IMR-90 (cell line): ENCODE measurements at regions not wholly inside any gene's neighbourhood (a gene's known extent, or its start where the extent isn't known, plus 50 kb on each side); places are given as distances from the start of the nearest gene placed in this dataset.

Experiments used
- ATAC-seq: fragments of 200-7000 bp; cut with Tn5 transposase; 2 replicates; pipeline ENCODE4 v1.9.1; 2020; ENCODE audit warnings: low read depth, mild to moderate bottlenecking, moderate library complexity
- BruUV-seq: library from RNA; stranded (reverse); fragments of 400-500 nt; replicated peaks from 2 replicates; lab custom pipeline; 2021; lab: Mats Ljungman, UMichigan
- CTCF ChIA-PET: fragments of 300-600 bp; formaldehyde crosslinking; extraction: SDS; loops from one replicate; lab custom pipeline; 2021; ENCODE audit warnings: antibody characterized with exemption; lab: Yijun Ruan, JAX
- POLR2A ChIA-PET: fragments of 300-600 bp; sonication (Branson Sonifier 250); formaldehyde crosslinking; loops from one replicate; lab custom pipeline; 2022; ENCODE audit warnings: antibody characterized with exemption; ENCODE audit not compliant: unreplicated experiment; lab: Charles Lee
- DNase-seq: peaks from one replicate; pipeline ENCODE4 v3.0.0; 2013
- H2AFZ ChIP-seq: replicated peaks from 2 replicates; pipeline ENCODE3; 2013; ENCODE audit warnings: low read length, mild to moderate bottlenecking; ENCODE audit not compliant: poor library complexity
- H2AK5ac ChIP-seq: 2 replicates; pipeline ENCODE4 v1.6.1; 2013; ENCODE audit warnings: low read depth, low read length, inconsistent platforms
- H2AK9ac ChIP-seq: replicated peaks from 2 replicates; pipeline ENCODE3; 2013; ENCODE audit warnings: mild to moderate bottlenecking, low read depth, low read length, moderate library complexity; ENCODE audit not compliant: poor library complexity
- H2BK120ac ChIP-seq: 2 replicates; pipeline ENCODE4 v1.6.1; 2013; ENCODE audit warnings: low read depth, low read length, inconsistent platforms
- H2BK15ac ChIP-seq: 3 replicates; pipeline ENCODE4 v1.6.1; 2013; ENCODE audit warnings: low read depth, low read length, inconsistent platforms
- H2BK20ac ChIP-seq: 2 replicates; pipeline ENCODE4 v1.6.1; 2013; ENCODE audit warnings: low read depth, mild to moderate bottlenecking, inconsistent platforms, low read length, moderate library complexity
- H2BK5ac ChIP-seq: 2 replicates; pipeline ENCODE4 v1.6.1; 2013; ENCODE audit warnings: mild to moderate bottlenecking, low read depth, low read length, inconsistent platforms; ENCODE audit not compliant: poor library complexity, severe bottlenecking
- H3K14ac ChIP-seq: replicated peaks from 2 replicates; pipeline ENCODE4 v1.6.1; 2013; ENCODE audit warnings: low read depth, low read length, inconsistent platforms
- H3K18ac ChIP-seq: 2 replicates; pipeline ENCODE4 v1.6.1; 2013; ENCODE audit warnings: low read depth, low read length, control low read depth
- H3K23ac ChIP-seq: 2 replicates; pipeline ENCODE4 v1.6.1; 2013; ENCODE audit warnings: low read depth, low read length, inconsistent platforms
- H3K27ac ChIP-seq: 2 replicates; pipeline ENCODE4 v1.5.1; 2013; ENCODE audit warnings: mild to moderate bottlenecking, control low read depth, low read length; ENCODE audit not compliant: insufficient read depth
- H3K27me3 ChIP-seq: 2 replicates; pipeline ENCODE4 v1.6.1; 2013; ENCODE audit warnings: low read length; ENCODE audit not compliant: control insufficient read depth, insufficient read depth
- H3K36me3 ChIP-seq: 2 replicates; pipeline ENCODE4 v1.6.1; 2013; ENCODE audit warnings: low read length, mixed read lengths; ENCODE audit not compliant: control insufficient read depth, insufficient read depth
- H3K4ac ChIP-seq: 2 replicates; pipeline ENCODE4 v1.6.1; 2013; ENCODE audit warnings: low read depth, low read length, inconsistent platforms
- H3K4me1 ChIP-seq: 2 replicates; pipeline ENCODE4 v1.6.1; 2013; ENCODE audit warnings: low read length, mixed read lengths; ENCODE audit not compliant: control insufficient read depth, insufficient read depth
- H3K4me2 ChIP-seq: 2 replicates; pipeline ENCODE4 v1.6.1; 2013; ENCODE audit warnings: low read depth, mild to moderate bottlenecking, control low read depth, low read length, moderate library complexity
- H3K4me3 ChIP-seq: 2 replicates; pipeline ENCODE4 v1.5.1; 2013; ENCODE audit warnings: low read depth, mild to moderate bottlenecking, control low read depth, low read length, moderate library complexity; ENCODE audit not compliant: insufficient read depth
- H3K56ac ChIP-seq: 2 replicates; pipeline ENCODE4 v1.6.1; 2013; ENCODE audit warnings: low read length, inconsistent platforms; ENCODE audit not compliant: insufficient read depth; ENCODE audit errors: extremely low read depth
- H3K79me1 ChIP-seq, 2 experiments: 2 replicates each; pipeline ENCODE4 v1.6.1; 2013; ENCODE audit warnings: low read length in 2 of 2, inconsistent platforms in 1 of 2, low read depth in 1 of 2
- H3K9ac ChIP-seq: 2 replicates; pipeline ENCODE4 v1.6.1; 2013; ENCODE audit warnings: low read depth, low read length, control low read depth
- H3K9me1 ChIP-seq: 2 replicates; pipeline ENCODE4 v1.6.1; 2013; ENCODE audit warnings: low read length, inconsistent platforms; ENCODE audit not compliant: insufficient read depth
- H3K9me3 ChIP-seq: 2 replicates; pipeline ENCODE4 v1.6.1; 2013; ENCODE audit warnings: low read length; ENCODE audit not compliant: control insufficient read depth, insufficient read depth
- H4K20me1 ChIP-seq: 2 replicates; pipeline ENCODE4 v1.6.1; 2013; ENCODE audit warnings: low read length, inconsistent platforms; ENCODE audit not compliant: insufficient read depth
- H4K5ac ChIP-seq: 2 replicates; pipeline ENCODE4 v1.6.1; 2013; ENCODE audit warnings: mild to moderate bottlenecking, low read depth, low read length, control low read depth
- H4K8ac ChIP-seq, 2 experiments: 2 replicates each; pipeline ENCODE4 v1.6.1; 2013; ENCODE audit warnings: low read depth in 2 of 2, low read length in 2 of 2, control low read depth in 1 of 2, inconsistent platforms in 1 of 2
- H4K91ac ChIP-seq: 2 replicates; pipeline ENCODE4 v1.6.1; 2013; ENCODE audit warnings: low read depth, low read length, inconsistent platforms; ENCODE audit not compliant: insufficient read depth
- CEBPB ChIP-seq: IDR thresholded peaks from 2 replicates; pipeline ENCODE4 v1.6.1; 2012; ENCODE audit warnings: low read depth, low read length, improper control_type of control experiment
- CHD1 ChIP-seq: IDR thresholded peaks from 2 replicates; pipeline ENCODE4 v1.6.1; 2012; ENCODE audit warnings: low read depth, low read length, improper control_type of control experiment
- MAFK ChIP-seq: IDR thresholded peaks from 2 replicates; pipeline ENCODE4 v1.6.1; 2012; ENCODE audit warnings: low read depth, low read length, improper control_type of control experiment
- MAZ ChIP-seq: IDR thresholded peaks from 2 replicates; pipeline ENCODE4 v1.6.1; 2012; ENCODE audit warnings: low read depth, mild to moderate bottlenecking, low read length, improper control_type of control experiment, moderate library complexity, borderline replicate concordance
- NFE2L2 ChIP-seq: fragments of 150-350 bp; IDR thresholded peaks from 2 replicates; pipeline ENCODE4 v1.6.1; 2016; ENCODE audit warnings: low read depth, mild to moderate bottlenecking, low read length
- POLR2A ChIP-seq: IDR thresholded peaks from 2 replicates; pipeline ENCODE4 v1.6.1; 2012; ENCODE audit warnings: mild to moderate bottlenecking, low read depth, low read length
- RCOR1 ChIP-seq: IDR thresholded peaks from 2 replicates; pipeline ENCODE4 v1.6.1; 2012; ENCODE audit warnings: mild to moderate bottlenecking, low read length, improper control_type of control experiment; ENCODE audit not compliant: insufficient replicate concordance
- WGBS, 2 experiments: methylation state at CpG; one replicate each; pipeline versions ENCODE4 v1.1.5 to v1.1.7; 2013; ENCODE audit warnings: missing lambda C conversion rate in 2 of 2; ENCODE audit not compliant: insufficient read length in 1 of 2; ENCODE audit errors: extremely low coverage in 2 of 2; 5-methylcytosine and 5-hydroxymethylcytosine counted together
- dilution Hi-C: fragments of 300-500 bp; cut with HindIII; formaldehyde crosslinking; loops from one replicate; pipeline ENCODE4 v1.14.3; 2018; ENCODE audit warnings: low sequenced_read_pairs; ENCODE audit not compliant: unreplicated experiment
- in situ Hi-C: fragments of 300-500 bp; cut with MboI; formaldehyde crosslinking; loops from 3 replicates; pipeline ENCODE4 v1.14.3; 2019; ENCODE audit warnings: low sequenced_read_pairs, inconsistent platforms, mixed read lengths
- intact Hi-C: fragments of 100-400 bp; cut with micrococcal nuclease; formaldehyde crosslinking; loops from 2 replicates; pipeline ENCODE4 v1.10.0; 2022
- TF ChIP-seq, protein P1 (sequence below): fragments of 150-350 bp; IDR thresholded peaks from 2 replicates; pipeline ENCODE4 v1.6.1; 2017; ENCODE audit warnings: mild to moderate bottlenecking, antibody characterized with exemption, low read length, low read depth
- TF ChIP-seq, protein P2 (sequence below): conservative IDR thresholded peaks from 2 replicates; pipeline ENCODE4 v1.5.1; 2012; ENCODE audit warnings: mild to moderate bottlenecking, low read depth, low read length, improper control_type of control experiment

DNA sequence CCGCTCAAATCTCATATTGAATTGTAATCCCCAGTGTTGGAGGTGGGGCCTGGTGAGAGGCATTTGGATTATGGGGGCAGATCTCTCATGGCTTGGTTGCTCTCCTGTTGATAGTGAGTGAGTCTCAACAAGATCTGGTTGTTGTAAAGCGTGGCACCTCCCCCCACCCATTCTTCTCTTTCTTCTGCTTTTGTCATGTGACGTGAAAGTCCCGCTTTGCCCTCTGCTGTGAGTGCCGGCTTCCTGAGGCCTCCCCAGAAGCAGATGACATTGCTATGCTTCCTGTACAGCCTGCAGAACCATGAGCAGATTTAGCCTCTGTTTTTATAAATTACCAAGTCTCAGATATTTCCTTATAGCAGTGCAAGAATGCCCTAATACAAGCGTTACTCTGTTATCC, 673.8 kb downstream of the ADCYAP1 start:
- no peak overlapping the region for H2AK5ac ChIP-seq
- in situ Hi-C loops, result loop anchor here (25.0 kb wide), 1 partner anchor 959 kb away; no protein-coding TSS in a partner anchor

More for the DNA sequence above, 673.8 kb downstream of the ADCYAP1 start:
- H3K36me3 ChIP-seq, result no peaks in the 10 kb centered on the region
- H2BK20ac ChIP-seq, result no peak overlapping the region
- H3K9ac ChIP-seq, result no peak overlapping the region
- TF ChIP-seq CEBPB, result no peak
- TF ChIP-seq, protein P1, sequence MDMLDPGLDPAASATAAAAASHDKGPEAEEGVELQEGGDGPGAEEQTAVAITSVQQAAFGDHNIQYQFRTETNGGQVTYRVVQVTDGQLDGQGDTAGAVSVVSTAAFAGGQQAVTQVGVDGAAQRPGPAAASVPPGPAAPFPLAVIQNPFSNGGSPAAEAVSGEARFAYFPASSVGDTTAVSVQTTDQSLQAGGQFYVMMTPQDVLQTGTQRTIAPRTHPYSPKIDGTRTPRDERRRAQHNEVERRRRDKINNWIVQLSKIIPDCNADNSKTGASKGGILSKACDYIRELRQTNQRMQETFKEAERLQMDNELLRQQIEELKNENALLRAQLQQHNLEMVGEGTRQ, result no peak
- TF ChIP-seq RCOR1, result no peak
- TF ChIP-seq, protein P2, sequence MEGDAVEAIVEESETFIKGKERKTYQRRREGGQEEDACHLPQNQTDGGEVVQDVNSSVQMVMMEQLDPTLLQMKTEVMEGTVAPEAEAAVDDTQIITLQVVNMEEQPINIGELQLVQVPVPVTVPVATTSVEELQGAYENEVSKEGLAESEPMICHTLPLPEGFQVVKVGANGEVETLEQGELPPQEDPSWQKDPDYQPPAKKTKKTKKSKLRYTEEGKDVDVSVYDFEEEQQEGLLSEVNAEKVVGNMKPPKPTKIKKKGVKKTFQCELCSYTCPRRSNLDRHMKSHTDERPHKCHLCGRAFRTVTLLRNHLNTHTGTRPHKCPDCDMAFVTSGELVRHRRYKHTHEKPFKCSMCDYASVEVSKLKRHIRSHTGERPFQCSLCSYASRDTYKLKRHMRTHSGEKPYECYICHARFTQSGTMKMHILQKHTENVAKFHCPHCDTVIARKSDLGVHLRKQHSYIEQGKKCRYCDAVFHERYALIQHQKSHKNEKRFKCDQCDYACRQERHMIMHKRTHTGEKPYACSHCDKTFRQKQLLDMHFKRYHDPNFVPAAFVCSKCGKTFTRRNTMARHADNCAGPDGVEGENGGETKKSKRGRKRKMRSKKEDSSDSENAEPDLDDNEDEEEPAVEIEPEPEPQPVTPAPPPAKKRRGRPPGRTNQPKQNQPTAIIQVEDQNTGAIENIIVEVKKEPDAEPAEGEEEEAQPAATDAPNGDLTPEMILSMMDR, result no peak
- no peak for TF ChIP-seq MAFK
- no peak for TF ChIP-seq POLR2A
- TF ChIP-seq MAZ, result no peak
- no peak for TF ChIP-seq NFE2L2
- TF ChIP-seq CHD1, result no peak
- no peak overlapping the region for H4K91ac ChIP-seq
- H2BK15ac ChIP-seq, result no peak overlapping the region
- H2AFZ ChIP-seq, result no peak overlapping the region
- H3K4ac ChIP-seq, result no peak overlapping the region
- H3K9me1 ChIP-seq, result no peaks in the 10 kb centered on the region
- intact Hi-C loops (no loop called here), dilution Hi-C loops (no loop called here)
- H2BK5ac ChIP-seq, result no peak overlapping the region
- H3K9me3 ChIP-seq, result peaks cover 2% of the 10 kb centered on the region; the same call in 1 of the 2 replicates
- no peak overlapping the region for H4K8ac ChIP-seq
- H3K14ac ChIP-seq, result no peak overlapping the region
- no peak overlapping the region for H3K56ac ChIP-seq
- H3K27ac ChIP-seq, result no peak overlapping the region
- H3K4me1 ChIP-seq, result no peaks in the 10 kb centered on the region
- DNase-seq, result no peak
- H2AK9ac ChIP-seq, result no peak overlapping the region
- H4K5ac ChIP-seq, result no peak overlapping the region
- H2BK120ac ChIP-seq, result no peak overlapping the region
- no peak overlapping the region for H3K23ac ChIP-seq
- ChIA-PET POLR2A (no interaction called here), CTCF (no interaction called here)
- no peak overlapping the region for H3K4me2 ChIP-seq
- no peak for ATAC-seq
- H4K20me1 ChIP-seq, result no peaks in the 10 kb centered on the region
- H3K27me3 ChIP-seq, result no peaks in the 10 kb centered on the region
- H3K18ac ChIP-seq, result no peak overlapping the region
- no peaks in the 10 kb centered on the region for H3K79me1 ChIP-seq
- WGBS, 2 experiments, result no CpG with 5 or more reads among the region's 6 CpGs
- BruUV-seq, result no TSS peak
- H3K4me3 ChIP-seq, result no peak overlapping the region
